Lower leg skin (tissue), 3 donors: ENCODE measurements at regions not wholly inside any gene's neighbourhood (a gene's known extent, or its start where the extent isn't known, plus 50 kb on each side); places are given as distances from the start of the nearest gene placed in this dataset.
"Not testable (repeated sequence)": the region's sequence is repeated elsewhere in the genome, so short reads cannot be mapped to it uniquely, and the experiment has no call there.

Source experiments
- CTCF ChIP-seq, 3 donors: fragments of 450-650 bp; IDR thresholded peaks; one replicate each; pipeline ENCODE4 v1.5.1; 2016; ENCODE audit warnings: antibody characterized with exemption in 3 of 3, mild to moderate bottlenecking in 3 of 3, moderate library complexity in 2 of 3
- POLR2A ChIP-seq, 2 donors: fragments of 450-650 bp; IDR thresholded peaks; one replicate each; pipeline ENCODE4 v1.6.1; 2016 to 2017; ENCODE audit warnings: antibody characterized with exemption in 2 of 2, mild to moderate bottlenecking in 1 of 2, moderate library complexity in 1 of 2

- TF ChIP-seq CTCF, POLR2A (IDR thresholded peaks at IDR 0.05): not testable (repeated sequence)
Observed at GRCh38 chr3:195669310-195669709, 51.5 kb upstream of the MUC20 start.
